Panc1 (cell line): ENCODE measurements at regions not wholly inside any gene's neighbourhood (a gene's known extent, or its start where the extent isn't known, plus 50 kb on each side); places are given as distances from the start of the nearest gene placed in this dataset.

Source experiments
- ATAC-seq: fragments of 200-7000 bp; cut with Tn5 transposase; 2 replicates; pipeline ENCODE4 v1.9.1; 2020; ENCODE audit warnings: mild to moderate bottlenecking, moderate library complexity
- BruUV-seq: library from RNA; stranded (reverse); fragments of 400-500 nt; replicated peaks from 2 replicates; lab custom pipeline; 2021; lab: Mats Ljungman, UMichigan
- CTCF ChIA-PET: fragments of 300-600 bp; sonication (Branson Sonifier 250); formaldehyde crosslinking; loops from one replicate; lab custom pipeline; 2022; ENCODE audit warnings: antibody characterized with exemption; lab: Charles Lee
- POLR2A ChIA-PET: fragments of 300-600 bp; sonication (Branson Sonifier 250); formaldehyde crosslinking; loops from one replicate; lab custom pipeline; 2022; ENCODE audit warnings: antibody characterized with exemption; lab: Charles Lee
- DNase-seq: peaks from one replicate; pipeline ENCODE4 v3.0.0-alpha.2; 2010; ENCODE audit warnings: low read depth, low spot score
- H3K27ac ChIP-seq: 2 replicates; pipeline ENCODE4 v1.5.1; 2011; ENCODE audit warnings: mild to moderate bottlenecking, low read length, inconsistent platforms
- H3K27me3 ChIP-seq: fragments of 200-500 bp; sonication (Bioruptor generic); 2 replicates; pipeline ENCODE4 v1.6.0; 2014; ENCODE audit warnings: low read length, inconsistent platforms; ENCODE audit not compliant: control insufficient read depth, insufficient read depth
- H3K36me3 ChIP-seq: fragments of 200-500 bp; sonication (Bioruptor generic); 2 replicates; pipeline ENCODE4 v1.5.1; 2014; ENCODE audit warnings: inconsistent platforms, mild to moderate bottlenecking, low read length, moderate library complexity; ENCODE audit not compliant: control insufficient read depth, insufficient read depth
- H3K4me1 ChIP-seq: 2 replicates; pipeline ENCODE4 v1.5.1; 2011; ENCODE audit warnings: inconsistent platforms, mild to moderate bottlenecking, low read length, moderate library complexity; ENCODE audit not compliant: control insufficient read depth, insufficient read depth
- H3K4me3 ChIP-seq, 2 experiments: 2 replicates each; pipeline ENCODE4 v1.5.1; 2011 to 2012; ENCODE audit warnings: low read depth in 2 of 2, low read length in 2 of 2, mild to moderate bottlenecking in 2 of 2, inconsistent platforms in 1 of 2, moderate library complexity in 1 of 2
- H3K9me3 ChIP-seq: fragments of 200-500 bp; sonication (Bioruptor generic); 2 replicates; pipeline ENCODE4 v1.5.1; 2014; ENCODE audit warnings: low read depth, mild to moderate bottlenecking, inconsistent platforms, low read length, moderate library complexity; ENCODE audit not compliant: control insufficient read depth, insufficient read depth
- POLR2AphosphoS5 ChIP-seq: IDR thresholded peaks from 2 replicates; pipeline ENCODE4 v1.6.1; 2012; ENCODE audit warnings: mild to moderate bottlenecking, low read depth, low read length, moderate library complexity
- SIN3A ChIP-seq: IDR thresholded peaks from 2 replicates; pipeline ENCODE4 v1.6.1; 2012; ENCODE audit warnings: low read depth, mild to moderate bottlenecking, low read length, moderate library complexity, borderline replicate concordance; ENCODE audit not compliant: insufficient read depth
- TCF7L2 ChIP-seq: IDR thresholded peaks from 2 replicates; pipeline ENCODE4 v1.6.1; 2011; ENCODE audit warnings: mild to moderate bottlenecking, low read depth, low read length, inconsistent platforms
- in situ Hi-C: cut with HindIII; loops from 2 replicates; pipeline ENCODE4 v1.10.0; 2016; ENCODE audit warnings: low sequenced_read_pairs, low pct_unique_long_range_greater_than_20kb
- intact Hi-C: fragments of 100-400 bp; cut with micrococcal nuclease; formaldehyde crosslinking; loops from one replicate; pipeline ENCODE4 v1.10.0; 2022; ENCODE audit not compliant: unreplicated experiment
- TF ChIP-seq, protein P1 (sequence below): fragments of 450-650 bp; IDR thresholded peaks from 2 replicates; pipeline ENCODE4 v1.5.1; 2017; ENCODE audit warnings: mild to moderate bottlenecking
- TF ChIP-seq, protein P2 (sequence below), 2 experiments: IDR thresholded peaks; 2 replicates each; pipeline ENCODE4 v1.6.1; 2011 to 2012; ENCODE audit warnings: low read depth in 2 of 2, control low read depth in 1 of 2, low read length in 1 of 2, mild to moderate bottlenecking in 1 of 2, moderate library complexity in 1 of 2; ENCODE audit not compliant: insufficient read depth in 1 of 2

DNA sequence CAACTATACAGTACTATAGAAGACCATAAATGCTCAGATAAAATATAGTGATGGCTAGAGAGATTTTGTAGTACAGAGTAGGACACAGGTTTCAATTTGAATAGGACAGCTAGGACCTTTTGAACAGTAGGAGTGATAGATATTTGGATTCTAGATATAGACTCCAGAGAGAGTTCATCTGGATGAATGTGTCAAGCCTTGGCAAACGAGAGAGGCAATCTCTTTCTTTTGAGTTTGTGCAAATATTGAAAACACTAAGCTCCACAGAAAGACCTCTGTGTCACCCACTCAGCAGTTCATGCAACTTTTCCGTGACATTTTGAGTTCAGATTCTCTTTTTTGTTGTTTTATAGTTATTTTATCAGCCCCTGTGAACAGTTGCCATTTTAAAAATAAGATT, 834.3 kb upstream of the COBL start:
- ChIA-PET POLR2A (no interaction called here), CTCF (no interaction called here)
- Histone ChIP-seq H3K4me1 (no peaks in the 10 kb centered on the region), H3K36me3 (no peaks in the 10 kb centered on the region), H3K4me3 (no peak overlapping the region), H3K27me3 (no peaks in the 10 kb centered on the region), H3K9me3 (no peaks in the 10 kb centered on the region), H3K27ac (no peak overlapping the region)
- ATAC-seq (no peak), DNase-seq (no peak)
- in situ Hi-C loops = no loop called here
- BruUV-seq = no TSS peak
- TF ChIP-seq TCF7L2 = no peak
- TF ChIP-seq, protein P1, sequence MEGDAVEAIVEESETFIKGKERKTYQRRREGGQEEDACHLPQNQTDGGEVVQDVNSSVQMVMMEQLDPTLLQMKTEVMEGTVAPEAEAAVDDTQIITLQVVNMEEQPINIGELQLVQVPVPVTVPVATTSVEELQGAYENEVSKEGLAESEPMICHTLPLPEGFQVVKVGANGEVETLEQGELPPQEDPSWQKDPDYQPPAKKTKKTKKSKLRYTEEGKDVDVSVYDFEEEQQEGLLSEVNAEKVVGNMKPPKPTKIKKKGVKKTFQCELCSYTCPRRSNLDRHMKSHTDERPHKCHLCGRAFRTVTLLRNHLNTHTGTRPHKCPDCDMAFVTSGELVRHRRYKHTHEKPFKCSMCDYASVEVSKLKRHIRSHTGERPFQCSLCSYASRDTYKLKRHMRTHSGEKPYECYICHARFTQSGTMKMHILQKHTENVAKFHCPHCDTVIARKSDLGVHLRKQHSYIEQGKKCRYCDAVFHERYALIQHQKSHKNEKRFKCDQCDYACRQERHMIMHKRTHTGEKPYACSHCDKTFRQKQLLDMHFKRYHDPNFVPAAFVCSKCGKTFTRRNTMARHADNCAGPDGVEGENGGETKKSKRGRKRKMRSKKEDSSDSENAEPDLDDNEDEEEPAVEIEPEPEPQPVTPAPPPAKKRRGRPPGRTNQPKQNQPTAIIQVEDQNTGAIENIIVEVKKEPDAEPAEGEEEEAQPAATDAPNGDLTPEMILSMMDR = no peak
- TF ChIP-seq SIN3A = no peak
- no peak for TF ChIP-seq POLR2AphosphoS5
- TF ChIP-seq, protein P2, sequence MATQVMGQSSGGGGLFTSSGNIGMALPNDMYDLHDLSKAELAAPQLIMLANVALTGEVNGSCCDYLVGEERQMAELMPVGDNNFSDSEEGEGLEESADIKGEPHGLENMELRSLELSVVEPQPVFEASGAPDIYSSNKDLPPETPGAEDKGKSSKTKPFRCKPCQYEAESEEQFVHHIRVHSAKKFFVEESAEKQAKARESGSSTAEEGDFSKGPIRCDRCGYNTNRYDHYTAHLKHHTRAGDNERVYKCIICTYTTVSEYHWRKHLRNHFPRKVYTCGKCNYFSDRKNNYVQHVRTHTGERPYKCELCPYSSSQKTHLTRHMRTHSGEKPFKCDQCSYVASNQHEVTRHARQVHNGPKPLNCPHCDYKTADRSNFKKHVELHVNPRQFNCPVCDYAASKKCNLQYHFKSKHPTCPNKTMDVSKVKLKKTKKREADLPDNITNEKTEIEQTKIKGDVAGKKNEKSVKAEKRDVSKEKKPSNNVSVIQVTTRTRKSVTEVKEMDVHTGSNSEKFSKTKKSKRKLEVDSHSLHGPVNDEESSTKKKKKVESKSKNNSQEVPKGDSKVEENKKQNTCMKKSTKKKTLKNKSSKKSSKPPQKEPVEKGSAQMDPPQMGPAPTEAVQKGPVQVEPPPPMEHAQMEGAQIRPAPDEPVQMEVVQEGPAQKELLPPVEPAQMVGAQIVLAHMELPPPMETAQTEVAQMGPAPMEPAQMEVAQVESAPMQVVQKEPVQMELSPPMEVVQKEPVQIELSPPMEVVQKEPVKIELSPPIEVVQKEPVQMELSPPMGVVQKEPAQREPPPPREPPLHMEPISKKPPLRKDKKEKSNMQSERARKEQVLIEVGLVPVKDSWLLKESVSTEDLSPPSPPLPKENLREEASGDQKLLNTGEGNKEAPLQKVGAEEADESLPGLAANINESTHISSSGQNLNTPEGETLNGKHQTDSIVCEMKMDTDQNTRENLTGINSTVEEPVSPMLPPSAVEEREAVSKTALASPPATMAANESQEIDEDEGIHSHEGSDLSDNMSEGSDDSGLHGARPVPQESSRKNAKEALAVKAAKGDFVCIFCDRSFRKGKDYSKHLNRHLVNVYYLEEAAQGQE (IDR thresholded peaks at IDR 0.05; ENCODE audit: insufficient read depth in 1 of 2, low read depth in 2 of 2, low read length in 1 of 2) = no peak
- intact Hi-C loops = no loop called here

DNA sequence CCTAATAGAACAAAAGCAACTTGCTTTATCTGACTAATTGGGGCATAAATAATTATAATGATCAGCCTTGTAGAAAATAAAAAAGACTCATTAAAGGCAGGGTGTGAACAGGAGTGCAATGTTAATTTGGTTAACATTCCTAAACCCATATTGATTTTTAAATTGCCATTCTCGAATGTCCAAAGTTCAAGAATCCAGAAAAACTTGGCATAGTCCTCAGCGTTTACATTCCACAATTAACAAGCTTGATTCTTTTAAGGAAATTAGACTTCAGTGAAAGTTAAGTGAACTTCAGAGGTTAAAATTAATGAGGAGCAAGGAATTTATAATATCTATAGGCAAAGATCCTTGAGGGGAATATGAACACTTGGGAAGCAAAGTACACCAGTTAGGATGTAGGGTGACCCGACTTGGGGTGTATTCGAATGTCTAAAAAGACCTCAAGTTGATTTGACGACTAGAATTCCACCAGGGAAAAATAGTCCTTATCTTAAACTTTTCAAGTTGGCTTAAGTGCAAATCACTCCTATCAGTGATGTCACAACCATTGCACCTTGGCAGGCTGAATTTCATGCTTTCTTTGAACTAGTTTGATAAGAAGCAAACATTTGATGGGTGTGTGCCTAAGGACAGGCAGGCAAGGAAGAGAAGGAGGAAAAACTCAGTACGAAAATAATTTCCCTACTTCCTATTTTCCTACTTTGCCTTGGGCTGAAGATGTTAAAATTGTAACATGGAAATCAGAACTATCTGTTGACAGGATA, 830.4 kb upstream of the COBL start:
- no peaks in the 10 kb centered on the region for H3K4me1 ChIP-seq
- no TSS peak for BruUV-seq
- intact Hi-C loops = no loop called here
- DNase-seq (no peak), ATAC-seq (no peak)
- in situ Hi-C loops = no loop called here
- no peak overlapping the region for H3K27ac ChIP-seq
- H3K4me3 ChIP-seq = no peak overlapping the region
- no peaks in the 10 kb centered on the region for H3K36me3 ChIP-seq
- ChIA-PET CTCF (no interaction called here), POLR2A (no interaction called here)
- TF ChIP-seq, protein P2 (IDR thresholded peaks at IDR 0.05; ENCODE audit: insufficient read depth in 1 of 2, low read depth in 2 of 2, low read length in 1 of 2) = no peak
- TF ChIP-seq TCF7L2 = no peak
- no peaks in the 10 kb centered on the region for H3K9me3 ChIP-seq
- H3K27me3 ChIP-seq = no peaks in the 10 kb centered on the region
